Heart right ventricle (tissue), 16 donors: ENCODE measurements at regions not wholly inside any gene's neighbourhood (a gene's known extent, or its start where the extent isn't known, plus 50 kb on each side); places are given as distances from the start of the nearest gene placed in this dataset.
"Not testable (repeated sequence)": the region's sequence is repeated elsewhere in the genome, so short reads cannot be mapped to it uniquely, and the experiment has no call there.

Source experiments
- ATAC-seq, 8 donors: fragments of 200-7000 bp; cut with Tn5 transposase; one replicate each; pipeline ENCODE4 v1.9.1; 2020; ENCODE audit warnings: mild to moderate bottlenecking in 8 of 8, moderate library complexity in 8 of 8, moderate number of reproducible peaks in 1 of 8
- DNase-seq, 2 donors: peaks; one replicate each; pipeline ENCODE4 v3.0.0-alpha.2; 2020
- H3K27ac ChIP-seq, 10 donors: fragments of 200-600 bp; sonication (generic) in 2 of 10; one replicate each; pipeline versions ENCODE4 v1.5.0 to v1.8.0; 2020 to 2022; ENCODE audit warnings: mild to moderate bottlenecking in 3 of 10
- H3K27me3 ChIP-seq, 7 donors: fragments of 200-600 bp; one replicate each; pipeline ENCODE4 v1.8.0; 2021 to 2022; ENCODE audit warnings: mild to moderate bottlenecking in 2 of 7
- H3K36me3 ChIP-seq, 9 donors: fragments of 200-600 bp; sonication (generic) in 1 of 9; one replicate each; pipeline versions ENCODE4 v1.5.0 to v1.8.0; 2020 to 2022; ENCODE audit warnings: mild to moderate bottlenecking in 2 of 9
- H3K4me1 ChIP-seq, 9 donors: fragments of 200-600 bp; sonication (generic) in 1 of 9; one replicate each; pipeline versions ENCODE4 v1.5.0 to v1.8.0; 2020 to 2022; ENCODE audit warnings: mild to moderate bottlenecking in 4 of 9
- H3K4me3 ChIP-seq, 10 donors: fragments of 200-600 bp; sonication (generic) in 2 of 10; one replicate each; pipeline versions ENCODE4 v1.5.0 to v1.8.0; 2020 to 2022; ENCODE audit warnings: mild to moderate bottlenecking in 7 of 10, moderate library complexity in 2 of 10
- H3K9me3 ChIP-seq, 11 donors: fragments of 200-600 bp in 10 of 11; sonication (generic) in 2 of 11; one replicate each; pipeline versions ENCODE4 v1.5.0 to v1.8.0; 2013 to 2022; ENCODE audit warnings: mild to moderate bottlenecking in 2 of 11, control low read depth in 1 of 11, moderate library complexity in 1 of 11
- CTCF ChIP-seq, 9 donors: fragments of 200-600 bp; sonication (generic) in 2 of 9; IDR thresholded peaks; one replicate each; pipeline versions ENCODE4 v1.5.0 to v1.8.0; 2021 to 2022; ENCODE audit warnings: antibody characterized with exemption in 9 of 9, mild to moderate bottlenecking in 5 of 9, moderate library complexity in 1 of 9
- WGBS, 2 donors: extraction: QIAGEN DNeasy Blood & Tissue Kit; methylation state at CpG; one replicate each; pipeline ENCODE4 v1.1.7; 2013; ENCODE audit warnings: inconsistent platforms in 1 of 2; 5-methylcytosine and 5-hydroxymethylcytosine counted together
- intact Hi-C, 10 donors: fragments of 100-400 bp; cut with DNase I; formaldehyde crosslinking; loops; one replicate each; pipeline versions ENCODE4 v1.11.1 to v1.14.2; 2022
- donor health status: Arrhythmogenic right ventricular cardiomyopathy.
- donor health status: ischemic (EF 13 %, LVEDD 7.1; RV severe dilation, severe dysfunction).
- donor health status: healthy with polysubstance abuse.
- donor health status: DM: no; HTN: yes; CAD: no.
- donor health status: DM: no; HTN: no; CAD: no.
- donor health status: ischemic (EF 25% LVEDD 6.9; RV normal size, moderate dysfunction).
- donor health status: ischemic (EF 25% LVEDD 5.7; RV mildly dilated, moderate dysfunction).
- donor health status: healthy.
- donor health status: DM: yes; HTN: yes; CAD: no.
- donor health status: Ischemic cardiomyopathy.
- donor health status: ischemic (EF 35%, LVEDD 5.7; RV mildly dilated, moderate dysfunction).
- donor health status: nonischemic (EF 11% LVEDD 7.7; RV severe dilation, severe dysfunction).
- donor health status: DM: yes; HTN: yes; CAD: no.
- donor health status: PGD.
- donor health status: ischemic (EF 29% LVEDD 5.4; RV normal size, mild dysfunction).
- donor health status: nonischemic (EF 23%, LVEDD 6.1; RV moderate dilation, normal function).

DNA sequence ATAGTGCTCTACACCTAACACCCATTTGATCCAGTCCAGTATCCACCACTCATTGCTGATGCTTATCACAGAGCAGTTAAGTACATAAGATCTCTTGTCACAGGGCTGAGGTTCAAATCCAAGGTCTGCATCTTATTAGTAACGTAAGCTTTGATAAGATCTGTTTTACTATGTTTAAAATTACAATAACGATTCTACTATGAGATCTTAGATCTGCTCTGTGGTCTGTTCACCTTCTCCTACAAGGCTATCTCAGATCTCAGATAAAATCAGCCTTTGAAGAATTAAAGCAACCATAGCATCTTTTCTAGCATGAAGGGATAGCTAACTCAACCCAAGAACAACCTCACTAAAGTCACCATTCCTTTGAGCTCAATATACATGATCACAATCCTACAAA is 431.0 kb upstream of the RORB start:
- peaks cover 0 to 16% (median 0%) of the 10 kb centered on the region in 11 donors for H3K9me3 ChIP-seq
- no peak for TF ChIP-seq CTCF (IDR thresholded peaks at IDR 0.05)
- intact Hi-C loops = no loop called here
- no peak for ATAC-seq
- WGBS, 2 donors = 60 to 71% methylated on average over 2 of the region's 2 CpGs
- H3K36me3 ChIP-seq = no peaks in the 10 kb centered on the region
- DNase-seq = no peak
- H3K27ac ChIP-seq = no peak overlapping the region
- no peak overlapping the region for H3K4me3 ChIP-seq
- H3K27me3 ChIP-seq = no peaks in the 10 kb centered on the region
- no peaks in the 10 kb centered on the region for H3K4me1 ChIP-seq

DNA sequence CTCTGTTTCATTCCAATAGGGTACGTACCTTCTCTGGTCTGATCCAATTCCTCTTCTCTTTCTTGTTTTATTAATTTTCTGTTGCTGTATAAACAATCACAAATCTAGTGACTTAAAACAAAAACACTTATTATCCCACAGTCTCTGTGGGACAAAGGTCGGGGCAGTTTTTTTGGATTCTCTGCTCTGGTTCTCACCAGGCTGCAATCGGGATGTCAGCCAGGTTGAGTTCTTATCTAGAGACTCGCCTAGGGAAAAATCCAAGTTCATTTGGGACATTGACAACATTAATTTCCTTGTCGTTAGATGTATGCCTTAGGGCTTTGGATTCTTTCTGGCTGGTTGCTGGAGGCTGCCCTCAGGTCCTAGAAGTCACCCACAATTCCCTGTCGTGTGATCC is 430.5 kb upstream of the RORB start:
- ATAC-seq (no peak), DNase-seq (no peak)
- intact Hi-C loops = no loop called here
- WGBS, 2 donors = 55 to 56% methylated on average over 6 of the region's 6 CpGs
- Histone ChIP-seq H3K4me1 (no peaks in the 10 kb centered on the region), H3K9me3 (peaks cover 0 to 17% (median 0%) of the 10 kb centered on the region in 11 donors), H3K27me3 (no peaks in the 10 kb centered on the region), H3K4me3 (no peak overlapping the region), H3K36me3 (no peaks in the 10 kb centered on the region), H3K27ac (no peak overlapping the region)
- TF ChIP-seq CTCF (IDR thresholded peaks at IDR 0.05) = no peak

DNA sequence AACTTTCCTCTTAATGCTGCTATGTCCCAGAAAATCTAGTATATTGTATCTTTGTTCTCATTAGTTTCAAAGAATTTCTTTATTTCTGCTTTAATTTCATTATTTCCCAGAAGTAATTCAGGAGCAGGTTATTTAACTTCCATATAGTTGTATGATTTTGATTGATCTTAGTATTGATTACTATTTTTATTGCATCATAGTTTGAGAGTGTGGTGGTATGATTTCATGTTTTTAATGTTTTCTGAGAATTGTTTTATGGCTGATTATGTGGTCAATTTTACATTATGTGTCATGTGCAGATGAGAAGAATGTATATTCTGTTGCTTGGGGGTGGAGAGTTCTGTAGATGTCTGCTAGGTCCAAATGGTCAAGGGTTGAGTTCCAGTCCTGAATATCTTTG is 425.6 kb upstream of the RORB start:
- Histone ChIP-seq H3K4me1 (no peaks in the 10 kb centered on the region), H3K9me3 (peaks cover 0 to 34% (median 4%) of the 10 kb centered on the region in 11 donors), H3K4me3 (no peak overlapping the region), H3K27ac (no peak overlapping the region), H3K36me3 (no peaks in the 10 kb centered on the region), H3K27me3 (no peaks in the 10 kb centered on the region)
- intact Hi-C loops = no loop called here
- DNase-seq (no peak), ATAC-seq (no peak)
- TF ChIP-seq CTCF (IDR thresholded peaks at IDR 0.05) = no peak

DNA sequence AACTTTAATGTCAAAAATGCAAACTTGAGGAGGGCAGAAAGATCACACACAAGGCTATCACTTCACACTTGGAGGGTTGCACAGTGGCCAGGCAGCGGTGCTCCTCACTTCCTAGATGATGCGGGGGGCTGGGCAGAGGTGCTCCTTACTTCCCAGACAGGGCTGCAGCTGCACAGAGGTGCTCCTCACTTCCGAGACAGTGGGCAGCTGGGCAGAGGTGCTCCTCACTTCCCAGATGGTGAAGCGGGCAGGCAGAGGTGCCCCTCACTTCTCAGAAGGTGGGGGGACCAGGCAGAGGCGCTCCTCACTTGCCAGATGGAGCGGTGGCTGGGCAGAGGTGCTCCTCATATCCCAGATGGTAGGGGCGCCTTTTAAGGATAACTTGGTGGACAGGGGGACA is 423.2 kb upstream of the RORB start:
- Histone ChIP-seq H3K36me3 (no peaks in the 10 kb centered on the region), H3K4me3 (no peak overlapping the region), H3K9me3 (peaks cover 0 to 42% (median 5%) of the 10 kb centered on the region in 11 donors), H3K27me3 (no peaks in the 10 kb centered on the region), H3K4me1 (no peaks in the 10 kb centered on the region), H3K27ac (no peak overlapping the region)
- DNase-seq (no peak), ATAC-seq (no peak)
- intact Hi-C loops = no loop called here
- no peak for TF ChIP-seq CTCF (IDR thresholded peaks at IDR 0.05)
- WGBS, 2 donors = 83 to 85% methylated on average over 7 of the region's 7 CpGs

- H3K27ac ChIP-seq = no peak overlapping the region
- DNase-seq (no peak), ATAC-seq (no peak)
- H3K36me3 ChIP-seq = no peaks in the 10 kb centered on the region
- H3K4me3 ChIP-seq = no peak overlapping the region
- peaks cover 0 to 36% (median 14%) of the 10 kb centered on the region in 11 donors for H3K9me3 ChIP-seq
- H3K4me1 ChIP-seq = no peaks in the 10 kb centered on the region
- H3K27me3 ChIP-seq = no peaks in the 10 kb centered on the region
- TF ChIP-seq CTCF (IDR thresholded peaks at IDR 0.05) = no peak
- intact Hi-C loops = no loop called here
These were observed 418.5 kb upstream of the RORB start for GRCh38 chr9:74078647-74079046.

DNA sequence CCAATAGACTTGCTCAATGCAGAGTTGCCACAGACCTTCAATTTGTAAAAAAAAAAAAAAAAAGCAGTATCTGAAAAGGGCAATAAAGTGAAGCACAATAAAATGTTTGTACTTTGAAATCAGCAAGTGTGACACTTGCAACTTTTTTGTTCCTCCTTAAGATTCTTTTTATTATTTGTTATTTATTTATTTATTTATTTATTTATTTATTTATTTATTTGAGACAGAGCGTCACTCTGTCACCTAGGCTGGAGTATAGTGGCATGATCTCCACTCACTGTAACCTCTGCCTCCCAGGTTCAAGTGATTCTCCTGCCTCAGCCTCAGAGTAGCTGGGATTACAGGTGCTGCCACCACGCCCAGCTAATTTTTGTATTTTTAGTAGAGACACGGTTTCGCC is 416.5 kb upstream of the RORB start:
- H3K4me1 ChIP-seq, intact Hi-C loops, H3K4me3 ChIP-seq, ATAC-seq, H3K27me3 ChIP-seq, H3K36me3 ChIP-seq, DNase-seq, H3K27ac ChIP-seq: not testable (repeated sequence)
- 89 to 90% methylated on average over 4 of the region's 4 CpGs for WGBS, 2 donors
- H3K9me3 ChIP-seq = peaks cover 0 to 37% (median 14%) of the 10 kb centered on the region in 11 donors
